Muscle of leg (tissue), 3 donors: ENCODE measurements at regions not wholly inside any gene's neighbourhood (a gene's known extent, or its start where the extent isn't known, plus 50 kb on each side); places are given as distances from the start of the nearest gene placed in this dataset.
"Not testable (repeated sequence)": the region's sequence is repeated elsewhere in the genome, so short reads cannot be mapped to it uniquely, and the experiment has no call there.

Experiments
- DNase-seq: peaks from one replicate; pipeline ENCODE4 v3.0.0; 2013
- H3K27ac ChIP-seq: one replicate; pipeline ENCODE4 v1.5.1; 2013; ENCODE audit warnings: mild to moderate bottlenecking, low read length, control low read depth
- H3K27me3 ChIP-seq: one replicate; pipeline ENCODE4 v1.6.1; 2013; ENCODE audit warnings: low read length; ENCODE audit not compliant: control insufficient read depth, insufficient read depth
- H3K36me3 ChIP-seq: one replicate; pipeline ENCODE4 v1.6.1; 2013; ENCODE audit warnings: low read length; ENCODE audit not compliant: control insufficient read depth, insufficient read depth
- H3K4me1 ChIP-seq: one replicate; pipeline ENCODE4 v1.6.1; 2013; ENCODE audit warnings: low read length; ENCODE audit not compliant: control insufficient read depth, insufficient read depth
- H3K4me3 ChIP-seq: one replicate; pipeline ENCODE4 v1.5.1; 2013; ENCODE audit warnings: low read length, control low read depth
- H3K9me3 ChIP-seq: replicated peaks from 2 replicates; pipeline ENCODE4 v1.6.1; 2013; ENCODE audit warnings: low read depth, low read length; ENCODE audit not compliant: control insufficient read depth
- WGBS: methylation state at CpG from one replicate; pipeline ENCODE4 v1.1.5; 2013; ENCODE audit warnings: missing lambda C conversion rate; ENCODE audit not compliant: insufficient coverage; 5-methylcytosine and 5-hydroxymethylcytosine counted together

GRCh38 chr15:22196423-22196822, 116.1 kb downstream of the OR4M2 start:
- no CpG with 5 or more reads among the region's 2 CpGs for WGBS
- H3K4me3 ChIP-seq = not testable (repeated sequence)

GRCh38 chr15:22200417-22200816, 120.1 kb downstream of the OR4M2 start:
- H3K4me1 ChIP-seq, H3K36me3 ChIP-seq, H3K27me3 ChIP-seq, H3K4me3 ChIP-seq, DNase-seq, H3K27ac ChIP-seq, H3K9me3 ChIP-seq: not testable (repeated sequence)
- WGBS = no CpG with 5 or more reads among the region's 3 CpGs

More at GRCh38 chr15:22196423-22196822, 116.1 kb downstream of the OR4M2 start:
- not testable (repeated sequence) for H3K27ac ChIP-seq, H3K9me3 ChIP-seq, H3K36me3 ChIP-seq, DNase-seq, H3K27me3 ChIP-seq, H3K4me1 ChIP-seq

GRCh38 chr15:22201993-22202659, 121.8 kb downstream of the OR4M2 start:
- not testable (repeated sequence) for H3K27ac ChIP-seq, H3K4me3 ChIP-seq, H3K36me3 ChIP-seq, H3K9me3 ChIP-seq, H3K27me3 ChIP-seq, H3K4me1 ChIP-seq, DNase-seq
- no CpG with 5 or more reads among the region's 3 CpGs for WGBS

- DNase-seq, H3K27ac ChIP-seq, H3K4me1 ChIP-seq, H3K9me3 ChIP-seq, H3K4me3 ChIP-seq, H3K36me3 ChIP-seq, H3K27me3 ChIP-seq: not testable (repeated sequence)
- WGBS = no CpG with 5 or more reads among the region's 5 CpGs
These were observed 122.9 kb downstream of the OR4M2 start for GRCh38 chr15:22203208-22203607.

GRCh38 chr15:22209086-22209485, 128.8 kb downstream of the OR4M2 start:
- not testable (repeated sequence) for H3K9me3 ChIP-seq, H3K4me1 ChIP-seq, H3K36me3 ChIP-seq, H3K27me3 ChIP-seq, H3K4me3 ChIP-seq, DNase-seq, H3K27ac ChIP-seq
- WGBS = no CpG with 5 or more reads among the region's 3 CpGs

GRCh38 chr15:22222596-22222995, 142.3 kb downstream of the OR4M2 start:
- 78% methylated on average over 10 of the region's 10 CpGs for WGBS
- not testable (repeated sequence) for H3K4me3 ChIP-seq, H3K36me3 ChIP-seq, H3K27me3 ChIP-seq, DNase-seq, H3K27ac ChIP-seq, H3K4me1 ChIP-seq
- peaks cover 36% of the 10 kb centered on the region for H3K9me3 ChIP-seq

GRCh38 chr15:22224241-22224671, 143.9 kb downstream of the OR4M2 start:
- DNase-seq = no peak
- no peak overlapping the region for H3K27ac ChIP-seq
- no peaks in the 10 kb centered on the region for H3K36me3 ChIP-seq
- H3K27me3 ChIP-seq = no peaks in the 10 kb centered on the region
- peaks cover 51% of the 10 kb centered on the region for H3K9me3 ChIP-seq
- no peak overlapping the region for H3K4me3 ChIP-seq
- H3K4me1 ChIP-seq = no peaks in the 10 kb centered on the region
- 79% methylated on average over 9 of the region's 9 CpGs for WGBS

- H3K9me3 ChIP-seq = peaks cover 56% of the 10 kb centered on the region
- not testable (repeated sequence) for H3K4me1 ChIP-seq, DNase-seq, H3K36me3 ChIP-seq, H3K4me3 ChIP-seq, H3K27me3 ChIP-seq, H3K27ac ChIP-seq
- WGBS = 94% methylated on average over 7 of the region's 7 CpGs
These were observed 144.6 kb downstream of the OR4M2 start for GRCh38 chr15:22224961-22225360.

GRCh38 chr15:22226034-22226790, 145.9 kb downstream of the OR4M2 start:
- no peaks in the 10 kb centered on the region for H3K36me3 ChIP-seq
- WGBS = 74% methylated on average over 11 of the region's 12 CpGs
- H3K4me1 ChIP-seq = no peaks in the 10 kb centered on the region
- DNase-seq = no peak
- H3K27me3 ChIP-seq = no peaks in the 10 kb centered on the region
- H3K4me3 ChIP-seq = no peak overlapping the region
- H3K27ac ChIP-seq = no peak overlapping the region
- H3K9me3 ChIP-seq = peaks cover 60% of the 10 kb centered on the region

- WGBS = 83% methylated on average over 7 of the region's 7 CpGs
- no peak overlapping the region for H3K4me3 ChIP-seq
- H3K9me3 ChIP-seq = peaks cover 60% of the 10 kb centered on the region
- H3K36me3 ChIP-seq = no peaks in the 10 kb centered on the region
- H3K4me1 ChIP-seq = no peaks in the 10 kb centered on the region
- no peaks in the 10 kb centered on the region for H3K27me3 ChIP-seq
- no peak overlapping the region for H3K27ac ChIP-seq
- DNase-seq = no peak
These were observed 147.2 kb downstream of the OR4M2 start for GRCh38 chr15:22227411-22228100.
